ENCODE measurements at regions not wholly inside any gene's neighbourhood (a gene's known extent, or its start where the extent isn't known, plus 50 kb on each side); places are given as distances from the start of the nearest gene placed in this dataset.

DNA sequence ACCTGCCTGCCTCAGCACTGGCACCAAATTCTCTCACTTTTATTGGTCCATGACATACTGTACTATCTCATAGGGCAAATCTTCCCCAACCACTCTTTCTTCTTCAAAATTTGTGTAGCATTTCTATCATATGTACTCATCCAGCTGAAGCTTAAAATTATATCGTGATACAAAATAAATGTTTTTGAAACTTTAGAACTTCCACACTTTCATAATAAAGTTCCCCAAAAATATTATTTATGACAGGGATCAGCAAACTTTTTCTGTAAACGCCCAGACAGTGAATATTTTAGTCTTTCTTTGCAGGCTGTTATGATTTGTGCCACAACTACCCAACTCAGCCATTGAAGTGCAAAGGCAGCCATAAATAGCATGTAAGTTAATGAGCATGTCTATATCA, 76.2 kb upstream of the POU3F3 start:
- Histone ChIP-seq H3K56ac (replicated peaks; ENCODE audit: insufficient read length, low read depth, low read length) (no peak overlapping the region), H3K36me3 (ENCODE audit: control insufficient read depth in 2 of 4, insufficient read depth in 4 of 4, low read length in 3 of 4) (no peaks in the 10 kb centered on the region), H3K4me1 (replicated peaks in 1 of 4; ENCODE audit: control insufficient read depth in 3 of 4, insufficient read depth in 4 of 4, low read length in 3 of 4) (no peaks in the 10 kb centered on the region), H3K23ac (ENCODE audit: insufficient read length) (no peak overlapping the region), H4K20me1 (replicated peaks in 1 of 2; ENCODE audit: control insufficient read depth in 1 of 2, insufficient read depth in 2 of 2, low read length in 2 of 2) (no peaks in the 10 kb centered on the region), H3K23me2 (ENCODE audit: low read depth, low read length) (no peaks in the 10 kb centered on the region), H2BK12ac (ENCODE audit: low read depth, low read length) (no peak overlapping the region), H3K4ac (replicated peaks; ENCODE audit: insufficient read length, low read depth, low read length) (no peak overlapping the region), H3K27me3 (replicated peaks in 1 of 4; ENCODE audit: control insufficient read depth in 3 of 4, extremely low read depth in 1 of 4, insufficient read depth in 3 of 4, low read length in 3 of 4) (no peaks in the 10 kb centered on the region), H2AFZ (ENCODE audit: low read length) (no peak overlapping the region), H3K4me2 (ENCODE audit: insufficient read depth in 1 of 2, low read depth in 2 of 2, low read length in 2 of 2) (no peak overlapping the region), H3K79me2 (ENCODE audit: control insufficient read depth in 1 of 2, insufficient read depth in 2 of 2, low read length in 2 of 2) (no peaks in the 10 kb centered on the region), H3K4me3 (ENCODE audit: extremely low read depth in 1 of 4, insufficient read depth in 2 of 4, low read depth in 3 of 4, low read length in 4 of 4) (no peak overlapping the region), H2BK20ac (ENCODE audit: low read length) (no peak overlapping the region), H3K14ac (ENCODE audit: insufficient read length) (no peak overlapping the region), H4K91ac (replicated peaks; ENCODE audit: insufficient read length, low read length) (no peak overlapping the region), H3K79me1 (ENCODE audit: low read depth, low read length) (no peaks in the 10 kb centered on the region), H2BK15ac (ENCODE audit: low read length) (no peak overlapping the region), H3K9ac (replicated peaks in 1 of 4; ENCODE audit: extremely low read depth in 1 of 4, low read depth in 3 of 4, low read length in 3 of 4) (no peak overlapping the region), H4K5ac (ENCODE audit: insufficient read length, low read depth, low read length) (no peak overlapping the region), H2BK5ac (ENCODE audit: low read depth, low read length) (no peak overlapping the region), H3K9me3 (ENCODE audit: insufficient read depth in 2 of 2, low read depth in 1 of 2, low read length in 1 of 2) (no peaks in the 10 kb centered on the region), H2BK120ac (replicated peaks; ENCODE audit: low read depth, low read length) (no peak overlapping the region), H2AK5ac (ENCODE audit: low read depth, low read length) (no peak overlapping the region), H4K8ac (ENCODE audit: extremely low read depth, insufficient read depth, low read length) (no peak overlapping the region), H3K27ac (ENCODE audit: low read depth, low read length) (no peak overlapping the region), H3K18ac (ENCODE audit: extremely low read depth, low read length) (no peak overlapping the region)
- no peak for FAIRE-seq
- POLR2A ChIA-PET (ENCODE audit: partially characterized antibody), result no interaction called here
- no peak for TF ChIP-seq TEAD4 (IDR thresholded peaks at IDR 0.05; ENCODE audit: low read depth, low read length)
- 95% methylated on average over 2 of the region's 2 CpGs; no CpG with 5 or more reads in 1 of the 2 experiments for WGBS, 2 experiments (ENCODE audit: extremely low coverage in 1 of 2, insufficient coverage in 1 of 2, insufficient read length in 1 of 2, insufficient replicate concordance in 2 of 2, low coverage in 1 of 2, low lambda C conversion rate in 2 of 2, missing lambda C conversion rate in 1 of 2)
- CTCF ChIA-PET (ENCODE audit: partially characterized antibody), result no interaction called here
- no peak for DNase-seq (ENCODE audit: low read depth in 1 of 2, low spot score in 2 of 2)

Measured in H1 (cell line).